Activated naive CD4-positive, alpha-beta T cell treated with anti-CD3 and anti-CD28 coated beads, Interleukin-2, amount 10 ng/mL, durations not matched to agents 7 days and 5 days (primary cell): ENCODE measurements at regions not wholly inside any gene's neighbourhood (a gene's known extent, or its start where the extent isn't known, plus 50 kb on each side); places are given as distances from the start of the nearest gene placed in this dataset.
A peak's percentile ranks its signal among the peaks of the same experiment; 100 is the strongest.
"Not testable (repeated sequence)": the region's sequence is repeated elsewhere in the genome, so short reads cannot be mapped to it uniquely, and the experiment has no call there.

Source experiments
- CTCF ChIA-PET: fragments of 350-600 bp; sonication (Branson Sonifier 250); formaldehyde crosslinking; loops from one replicate; lab custom pipeline; 2021; ENCODE audit warnings: antibody characterized with exemption; lab: Charles Lee
- DNase-seq: peaks from one replicate; pipeline ENCODE4 v3.0.0-alpha.2; 2020
- H3K27ac Mint-ChIP-seq: one replicate; pipeline ENCODE4 v1.8.0; 2021; ENCODE audit warnings: mild to moderate bottlenecking, moderate library complexity, mixed read lengths
- H3K27me3 Mint-ChIP-seq: one replicate; pipeline ENCODE4 v1.8.0; 2021; ENCODE audit warnings: mild to moderate bottlenecking, mixed read lengths
- H3K36me3 Mint-ChIP-seq: one replicate; pipeline ENCODE4 v1.8.0; 2021; ENCODE audit warnings: mixed read lengths
- H3K4me1 Mint-ChIP-seq: one replicate; pipeline ENCODE4 v1.8.0; 2021; ENCODE audit warnings: mixed read lengths
- H3K4me3 Mint-ChIP-seq: one replicate; pipeline ENCODE4 v1.8.0; 2021; ENCODE audit warnings: mild to moderate bottlenecking, moderate library complexity, mixed read lengths
- H3K9me3 Mint-ChIP-seq: one replicate; pipeline ENCODE4 v1.8.0; 2021; ENCODE audit warnings: mixed read lengths

DNA sequence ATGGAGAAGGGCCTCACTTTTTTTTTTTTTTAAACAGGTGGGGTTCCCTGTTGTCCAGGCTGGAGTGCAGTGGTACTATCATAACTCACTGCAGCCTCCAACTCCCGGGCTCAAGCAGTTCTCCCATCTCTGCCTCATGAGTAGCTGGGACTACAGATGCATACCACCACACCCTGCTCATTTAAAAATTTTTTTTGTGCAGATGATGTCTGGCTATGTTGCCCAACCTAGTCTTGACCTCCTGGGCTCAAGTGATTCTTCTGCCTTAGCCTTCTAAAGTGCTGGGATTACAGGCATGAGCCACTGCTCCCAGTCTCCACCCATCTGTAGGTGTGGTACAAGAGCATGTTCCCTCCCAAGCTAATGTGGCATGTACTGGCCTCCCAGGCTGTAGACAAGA lies 380.6 kb upstream of the AMELY start:
- Mint-ChIP-seq H3K36me3 (peaks cover 35% of the 10 kb centered on the region), H3K4me1 (peaks cover 69% of the 10 kb centered on the region), H3K9me3 (no peaks in the 10 kb centered on the region), H3K27ac (peak overlapping the region; percentile 99), H3K27me3 (no peaks in the 10 kb centered on the region), H3K4me3 (peak overlapping the region; percentile 38)
- no peak for DNase-seq
- CTCF ChIA-PET, result no interaction called here

DNA sequence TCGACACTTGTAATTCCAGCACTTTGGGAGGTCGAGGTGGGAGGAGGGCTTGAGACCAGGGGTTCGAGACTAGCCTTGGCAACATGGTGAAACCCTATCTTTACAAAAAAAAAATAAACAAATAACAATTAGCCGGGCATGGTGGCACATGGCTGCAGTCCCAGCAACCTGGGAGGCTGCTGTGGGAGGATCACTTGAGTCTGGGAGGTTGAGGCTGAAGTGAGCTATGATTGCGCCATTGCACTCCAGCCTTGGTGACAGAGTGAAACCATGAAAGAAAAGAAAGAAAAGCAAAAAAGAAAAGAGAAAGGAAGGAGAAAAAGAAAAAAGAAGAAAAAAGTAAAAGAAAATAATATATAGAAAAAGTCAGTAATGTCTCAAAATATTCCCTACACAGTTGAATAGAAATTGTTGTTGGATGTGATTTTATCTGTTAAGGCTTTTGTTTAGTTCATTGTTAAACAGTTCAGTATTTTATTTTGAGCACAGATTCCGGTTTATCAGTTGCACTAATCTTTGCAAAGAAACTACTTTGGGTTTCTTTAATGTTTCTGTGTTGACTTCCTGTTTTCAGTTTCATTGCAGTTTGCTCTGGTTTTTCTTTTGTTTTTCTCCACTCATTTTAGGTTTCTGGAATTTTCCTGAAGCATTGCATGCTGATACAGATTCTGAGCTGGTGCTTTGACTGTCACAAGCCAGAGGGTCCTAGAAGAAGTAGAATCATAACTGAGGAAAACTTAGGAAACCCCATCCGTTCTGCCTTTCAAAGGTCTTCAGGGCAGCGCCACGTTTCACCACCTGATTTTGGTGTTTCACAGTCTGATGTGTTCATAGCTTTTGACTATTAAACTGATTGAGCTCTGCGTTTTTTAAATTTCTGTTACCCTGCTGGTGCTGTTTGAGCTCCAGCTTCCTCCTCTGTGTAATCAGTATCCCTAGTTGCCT lies 378.6 kb upstream of the AMELY start:
- peak overlapping the region; percentile 99 for H3K27ac Mint-ChIP-seq
- peak overlapping the region; percentile 62 for H3K4me3 Mint-ChIP-seq
- peaks cover 38% of the 10 kb centered on the region for H3K36me3 Mint-ChIP-seq
- no peaks in the 10 kb centered on the region for H3K27me3 Mint-ChIP-seq
- H3K4me1 Mint-ChIP-seq, result peaks cover 72% of the 10 kb centered on the region
- H3K9me3 Mint-ChIP-seq, result no peaks in the 10 kb centered on the region
- CTCF ChIA-PET, result interaction anchor here (1.2 kb wide), 1 partner anchor 20 kb away, joined by 3 read pairs; no protein-coding TSS in a partner anchor
- peak; percentile 46 for DNase-seq

- peaks cover 46% of the 10 kb centered on the region for H3K36me3 Mint-ChIP-seq
- peaks cover 78% of the 10 kb centered on the region for H3K4me1 Mint-ChIP-seq
- no peaks in the 10 kb centered on the region for H3K9me3 Mint-ChIP-seq
- DNase-seq, result no peak
- peak overlapping the region; percentile 99 for H3K27ac Mint-ChIP-seq
- H3K27me3 Mint-ChIP-seq, result no peaks in the 10 kb centered on the region
- H3K4me3 Mint-ChIP-seq, result no peak overlapping the region
- CTCF ChIA-PET, result no interaction called here
Observed at GRCh38 chrY:7288611-7289010, 377.1 kb upstream of the AMELY start.

DNA sequence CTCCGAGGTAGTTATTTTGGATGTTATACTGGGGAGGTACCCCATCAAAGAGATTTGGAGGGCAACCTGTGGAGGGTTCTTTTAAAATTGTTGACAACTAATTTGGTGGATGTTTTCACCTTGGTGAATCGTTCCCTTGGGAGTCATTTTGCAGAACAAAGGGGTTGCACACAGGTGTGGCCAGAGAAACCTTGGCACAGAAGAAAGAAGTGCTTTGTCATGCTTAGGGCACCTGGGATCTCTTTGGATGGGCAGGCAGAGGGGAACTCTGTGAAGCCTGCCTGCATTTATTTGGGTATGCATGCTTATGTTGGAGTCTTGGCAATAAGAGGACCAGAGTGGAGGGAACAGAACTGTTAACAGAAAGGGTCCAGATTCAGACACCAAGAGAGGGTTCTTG lies 376.4 kb upstream of the AMELY start:
- peaks cover 82% of the 10 kb centered on the region for H3K4me1 Mint-ChIP-seq
- H3K9me3 Mint-ChIP-seq, DNase-seq, H3K27me3 Mint-ChIP-seq, CTCF ChIA-PET: not testable (repeated sequence)
- H3K4me3 Mint-ChIP-seq, result peak overlapping the region; percentile 7
- peaks cover 51% of the 10 kb centered on the region for H3K36me3 Mint-ChIP-seq
- peak overlapping the region; percentile 99 for H3K27ac Mint-ChIP-seq

DNA sequence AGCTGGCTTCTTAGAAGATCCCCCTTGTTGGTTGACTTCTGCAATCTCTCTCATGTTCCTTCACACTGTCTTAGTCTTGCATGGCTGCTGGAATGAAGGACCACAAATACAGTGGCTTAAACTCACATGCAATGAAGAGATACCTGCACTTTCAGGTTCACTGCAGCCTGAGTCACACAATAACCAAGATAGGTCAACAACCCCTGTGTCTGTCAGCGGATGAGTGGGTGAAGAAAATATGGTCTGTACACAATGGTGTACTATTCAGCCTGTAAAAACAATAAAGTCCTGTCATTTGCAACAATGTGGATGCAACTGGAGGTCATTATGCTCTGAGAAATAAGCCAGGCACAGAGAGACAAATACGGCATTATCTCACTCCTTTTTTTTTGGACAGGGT lies 373.8 kb upstream of the AMELY start:
- no peak for DNase-seq
- Mint-ChIP-seq H3K27me3 (no peaks in the 10 kb centered on the region), H3K4me1 (peaks cover 77% of the 10 kb centered on the region), H3K9me3 (no peaks in the 10 kb centered on the region), H3K36me3 (peaks cover 49% of the 10 kb centered on the region), H3K27ac (peak overlapping the region; percentile 52), H3K4me3 (no peak overlapping the region)
- CTCF ChIA-PET, result no interaction called here

- CTCF ChIA-PET, result no interaction called here
- Mint-ChIP-seq H3K27me3 (no peaks in the 10 kb centered on the region), H3K4me3 (peak overlapping the region; percentile 68), H3K27ac (peak overlapping the region; percentile 83), H3K36me3 (peaks cover 56% of the 10 kb centered on the region), H3K4me1 (peaks cover 78% of the 10 kb centered on the region), H3K9me3 (no peaks in the 10 kb centered on the region)
- peak; percentile 30 for DNase-seq
Observed at GRCh38 chrY:7283001-7283400, 371.4 kb upstream of the AMELY start.

- H3K36me3 Mint-ChIP-seq, result peaks cover 54% of the 10 kb centered on the region
- peak overlapping the region; percentile 90 for H3K27ac Mint-ChIP-seq
Observed at GRCh38 chrY:7280151-7280740, 368.7 kb upstream of the AMELY start.

DNA sequence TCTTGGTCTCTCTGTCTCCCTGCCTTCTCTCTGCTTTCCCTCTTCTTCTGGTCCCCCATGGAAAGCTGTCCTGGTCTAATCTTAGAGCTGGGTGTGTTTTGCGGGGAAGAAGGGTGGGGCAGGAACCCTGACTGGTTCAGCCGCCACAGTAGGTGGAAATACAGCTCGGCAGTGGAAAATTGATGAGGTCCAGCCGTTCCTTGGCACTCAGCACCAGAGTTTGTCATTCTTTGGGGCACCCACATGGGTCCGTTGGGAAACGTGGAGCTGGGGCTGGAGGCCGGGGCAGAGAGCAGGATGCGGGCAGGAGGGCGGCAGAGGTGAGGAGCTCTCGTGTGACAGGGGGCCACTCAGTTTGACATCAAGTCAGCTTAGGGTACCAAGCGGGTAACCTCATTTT lies 364.2 kb upstream of the AMELY start:
- Mint-ChIP-seq H3K36me3 (peaks cover 38% of the 10 kb centered on the region), H3K4me1 (peaks cover 49% of the 10 kb centered on the region), H3K9me3 (no peaks in the 10 kb centered on the region), H3K27me3 (no peaks in the 10 kb centered on the region), H3K4me3 (peak overlapping the region; percentile 99), H3K27ac (peak overlapping the region; percentile 95)
- DNase-seq, result peak; percentile 28
- CTCF ChIA-PET, result interaction anchor here (0.6 kb wide), 1 partner anchor 82 kb away, joined by 3 read pairs; no protein-coding TSS in a partner anchor

More at GRCh38 chrY:7280151-7280740, 368.7 kb upstream of the AMELY start:
- H3K27me3 Mint-ChIP-seq, H3K9me3 Mint-ChIP-seq, DNase-seq, CTCF ChIA-PET: not testable (repeated sequence)
- Mint-ChIP-seq H3K4me3 (peak overlapping the region; percentile 76), H3K4me1 (peaks cover 69% of the 10 kb centered on the region)

GRCh38 chrY:7275014-7275413 lies 363.5 kb upstream of the AMELY start:
- DNase-seq, result no peak
- CTCF ChIA-PET, result no interaction called here
- no peaks in the 10 kb centered on the region for H3K27me3 Mint-ChIP-seq
- peaks cover 38% of the 10 kb centered on the region for H3K36me3 Mint-ChIP-seq
- H3K9me3 Mint-ChIP-seq, result no peaks in the 10 kb centered on the region
- peaks cover 45% of the 10 kb centered on the region for H3K4me1 Mint-ChIP-seq
- H3K27ac Mint-ChIP-seq, result peak overlapping the region; percentile 95
- H3K4me3 Mint-ChIP-seq, result peak overlapping the region; percentile 99

DNA sequence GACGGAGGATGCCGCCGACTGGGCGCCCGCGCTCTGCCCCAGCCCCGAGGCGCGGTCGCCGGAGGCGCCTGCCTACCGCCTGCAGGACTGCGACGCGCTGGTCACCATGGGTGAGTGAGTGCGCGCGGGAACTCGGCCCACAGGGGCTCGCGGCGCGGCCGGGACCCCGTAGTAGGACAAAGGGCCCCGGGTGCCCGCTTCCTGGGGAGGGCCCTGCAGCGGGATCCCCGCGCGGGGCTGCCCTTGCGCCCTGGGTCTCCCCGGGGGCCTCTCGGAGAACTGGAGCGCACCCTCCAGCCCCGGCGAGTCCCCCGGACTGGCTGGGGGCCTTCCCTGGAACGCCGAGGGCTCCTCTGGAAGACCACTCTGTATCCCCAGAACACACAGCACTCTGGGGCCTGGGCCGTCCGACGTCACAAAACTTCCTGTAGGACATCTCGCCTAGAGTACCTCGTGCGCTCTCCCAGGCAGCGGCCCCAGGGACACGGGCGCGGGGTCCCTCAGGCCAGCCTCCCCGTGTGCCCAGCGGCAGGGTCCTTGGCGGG lies 362.9 kb upstream of the AMELY start:
- H3K27ac Mint-ChIP-seq, result peak overlapping the region; percentile 95
- no peaks in the 10 kb centered on the region for H3K9me3 Mint-ChIP-seq
- peaks cover 34% of the 10 kb centered on the region for H3K36me3 Mint-ChIP-seq
- DNase-seq, result peak; percentile 38
- H3K4me1 Mint-ChIP-seq, result peaks cover 39% of the 10 kb centered on the region
- CTCF ChIA-PET, result no interaction called here
- H3K27me3 Mint-ChIP-seq, result no peaks in the 10 kb centered on the region
- peak overlapping the region; percentile 99 for H3K4me3 Mint-ChIP-seq

GRCh38 chrY:7273587-7274203 lies 362.1 kb upstream of the AMELY start:
- no peaks in the 10 kb centered on the region for H3K9me3 Mint-ChIP-seq
- CTCF ChIA-PET, result interaction anchor here (0.6 kb wide), 1 partner anchor 32 kb away, joined by 3 read pairs; no protein-coding TSS in a partner anchor
- H3K4me3 Mint-ChIP-seq, result peak overlapping the region; percentile 95
- DNase-seq, result peak; percentile 94
- peak overlapping the region; percentile 98 for H3K27ac Mint-ChIP-seq
- H3K4me1 Mint-ChIP-seq, result peaks cover 31% of the 10 kb centered on the region
- peaks cover 27% of the 10 kb centered on the region for H3K36me3 Mint-ChIP-seq
- no peaks in the 10 kb centered on the region for H3K27me3 Mint-ChIP-seq

DNA sequence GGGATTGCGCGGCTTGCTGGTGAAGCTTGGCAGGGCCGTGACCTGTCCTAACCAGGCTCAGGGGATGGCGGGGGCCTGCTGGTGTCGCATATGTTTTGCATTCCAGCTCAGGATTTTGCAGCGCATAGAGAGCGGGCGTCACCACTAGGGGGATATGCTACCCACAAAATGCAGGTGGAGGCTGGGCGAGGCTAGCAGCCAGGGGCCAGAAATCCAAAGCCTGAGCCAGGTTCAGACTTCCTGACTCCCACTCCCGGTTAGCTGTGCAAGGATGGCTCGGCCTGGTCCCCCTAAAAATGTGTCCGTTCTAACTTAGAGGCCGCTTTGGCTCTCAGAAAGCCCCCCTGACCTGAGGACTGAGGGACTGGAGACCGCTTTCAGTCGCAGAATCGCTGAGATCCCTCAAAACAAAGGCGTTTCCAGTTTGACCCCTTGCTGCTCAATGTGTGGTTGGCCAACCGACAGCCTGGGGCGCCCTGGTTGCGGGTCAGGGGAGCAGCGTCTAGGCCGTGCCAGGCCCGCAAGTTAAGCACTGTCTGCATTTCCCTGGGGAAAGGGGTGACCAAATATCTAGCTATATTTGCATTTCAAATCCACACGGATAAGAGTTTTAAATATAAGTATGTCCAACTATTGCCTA lies 361.1 kb upstream of the AMELY start:
- Mint-ChIP-seq H3K36me3 (peaks cover 25% of the 10 kb centered on the region), H3K4me1 (peaks cover 27% of the 10 kb centered on the region), H3K4me3 (peak overlapping the region; percentile 95), H3K27me3 (no peaks in the 10 kb centered on the region), H3K9me3 (no peaks in the 10 kb centered on the region), H3K27ac (peak overlapping the region; percentile 98)
- CTCF ChIA-PET, result interaction anchor here (0.6 to 1.2 kb wide), 3 partner anchors 31 to 187 kb away, joined by 3 to 6 read pairs (median 3); no protein-coding TSS in a partner anchor
- peak; percentile 72 for DNase-seq

DNA sequence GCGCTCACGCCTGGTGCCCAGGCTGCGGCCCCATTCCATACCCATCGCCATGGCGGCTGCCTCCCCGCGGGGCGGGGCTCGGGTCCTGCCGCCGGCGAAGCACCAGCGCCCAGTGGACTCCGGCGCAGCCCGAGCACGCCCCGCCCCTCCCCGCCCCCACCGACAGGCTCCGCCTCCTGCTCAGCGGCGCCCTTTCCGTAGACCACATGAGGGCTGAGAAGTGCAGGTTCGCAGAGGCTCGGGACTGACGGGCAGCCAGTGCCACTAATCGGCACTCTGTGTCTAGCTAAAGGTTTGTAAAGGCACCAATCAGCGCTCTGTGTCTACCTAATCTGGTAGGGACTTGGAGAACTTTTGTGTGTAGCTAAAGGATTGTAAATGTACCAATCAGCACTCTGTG lies 352.2 kb upstream of the AMELY start:
- Mint-ChIP-seq H3K27me3 (no peaks in the 10 kb centered on the region), H3K27ac (no peak overlapping the region), H3K36me3 (no peaks in the 10 kb centered on the region), H3K9me3 (no peaks in the 10 kb centered on the region), H3K4me3 (no peak overlapping the region), H3K4me1 (peaks cover 18% of the 10 kb centered on the region)
- DNase-seq, result no peak
- CTCF ChIA-PET, result no interaction called here
